ENCODE measurements at regions not wholly inside any gene's neighbourhood (a gene's known extent, or its start where the extent isn't known, plus 50 kb on each side); places are given as distances from the start of the nearest gene placed in this dataset.

DNA sequence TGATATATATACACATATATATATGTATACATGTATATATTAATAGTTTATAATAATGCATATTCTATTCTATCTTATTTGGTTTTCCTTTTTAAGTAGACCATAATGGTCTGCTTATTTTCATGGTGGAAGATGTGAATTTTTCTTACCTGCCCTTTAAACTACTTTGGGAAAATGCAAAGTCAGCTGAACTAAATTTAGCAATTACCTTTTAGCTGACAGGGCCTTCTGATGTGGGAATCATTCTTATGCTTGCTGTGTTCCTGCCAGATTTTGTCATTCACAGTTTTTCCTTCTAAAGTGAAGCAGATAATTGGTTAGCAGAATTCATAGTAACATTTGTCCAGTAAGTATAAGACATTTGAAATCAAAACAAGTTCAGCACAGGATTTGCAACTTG lies 63.2 kb upstream of the SAMSN1 start:
- H3K4me3 Mint-ChIP-seq (ENCODE audit: unreplicated experiment) = no peak overlapping the region
- no peaks in the 10 kb centered on the region for H3K36me3 Mint-ChIP-seq (ENCODE audit: unreplicated experiment)
- no peaks in the 10 kb centered on the region for H3K27me3 Mint-ChIP-seq (ENCODE audit: unreplicated experiment)
- H3K27ac Mint-ChIP-seq (ENCODE audit: unreplicated experiment) = no peak overlapping the region
- H3K4me1 Mint-ChIP-seq (ENCODE audit: low read depth, unreplicated experiment) = no peaks in the 10 kb centered on the region
- DNase-seq = no peak
- TF ChIP-seq, protein P1, sequence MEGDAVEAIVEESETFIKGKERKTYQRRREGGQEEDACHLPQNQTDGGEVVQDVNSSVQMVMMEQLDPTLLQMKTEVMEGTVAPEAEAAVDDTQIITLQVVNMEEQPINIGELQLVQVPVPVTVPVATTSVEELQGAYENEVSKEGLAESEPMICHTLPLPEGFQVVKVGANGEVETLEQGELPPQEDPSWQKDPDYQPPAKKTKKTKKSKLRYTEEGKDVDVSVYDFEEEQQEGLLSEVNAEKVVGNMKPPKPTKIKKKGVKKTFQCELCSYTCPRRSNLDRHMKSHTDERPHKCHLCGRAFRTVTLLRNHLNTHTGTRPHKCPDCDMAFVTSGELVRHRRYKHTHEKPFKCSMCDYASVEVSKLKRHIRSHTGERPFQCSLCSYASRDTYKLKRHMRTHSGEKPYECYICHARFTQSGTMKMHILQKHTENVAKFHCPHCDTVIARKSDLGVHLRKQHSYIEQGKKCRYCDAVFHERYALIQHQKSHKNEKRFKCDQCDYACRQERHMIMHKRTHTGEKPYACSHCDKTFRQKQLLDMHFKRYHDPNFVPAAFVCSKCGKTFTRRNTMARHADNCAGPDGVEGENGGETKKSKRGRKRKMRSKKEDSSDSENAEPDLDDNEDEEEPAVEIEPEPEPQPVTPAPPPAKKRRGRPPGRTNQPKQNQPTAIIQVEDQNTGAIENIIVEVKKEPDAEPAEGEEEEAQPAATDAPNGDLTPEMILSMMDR (IDR thresholded peaks at IDR 0.05; ENCODE audit: partially characterized antibody, unreplicated experiment) = no peak
- H3K9me3 Mint-ChIP-seq (ENCODE audit: unreplicated experiment) = peaks cover 2% of the 10 kb centered on the region

DNA sequence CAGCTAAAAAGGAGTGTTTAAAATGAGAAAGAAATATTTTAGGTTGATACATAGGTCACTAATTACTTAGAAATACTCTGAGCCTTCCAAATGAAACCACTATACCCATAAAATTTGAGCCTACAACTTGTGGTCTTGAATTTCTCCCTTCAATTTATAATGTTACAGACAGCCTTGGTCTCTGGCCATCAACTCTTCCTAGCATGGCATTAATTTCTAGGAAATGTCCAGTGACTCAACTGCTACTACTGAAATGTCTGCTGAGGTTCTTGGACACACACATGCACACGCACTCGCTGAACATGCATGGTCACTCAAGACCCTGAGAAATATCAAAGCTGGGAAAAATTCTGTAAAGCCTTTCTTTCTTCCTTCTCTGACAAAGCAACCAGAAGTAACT lies 61.1 kb upstream of the SAMSN1 start:
- TF ChIP-seq, protein P1 (IDR thresholded peaks at IDR 0.05; ENCODE audit: partially characterized antibody, unreplicated experiment) = no peak
- peaks cover 2% of the 10 kb centered on the region for H3K9me3 Mint-ChIP-seq (ENCODE audit: unreplicated experiment)
- no peak for DNase-seq
- no peaks in the 10 kb centered on the region for H3K27me3 Mint-ChIP-seq (ENCODE audit: unreplicated experiment)
- no peaks in the 10 kb centered on the region for H3K36me3 Mint-ChIP-seq (ENCODE audit: unreplicated experiment)
- no peak overlapping the region for H3K27ac Mint-ChIP-seq (ENCODE audit: unreplicated experiment)
- no peak overlapping the region for H3K4me3 Mint-ChIP-seq (ENCODE audit: unreplicated experiment)
- H3K4me1 Mint-ChIP-seq (ENCODE audit: low read depth, unreplicated experiment) = no peaks in the 10 kb centered on the region

DNA sequence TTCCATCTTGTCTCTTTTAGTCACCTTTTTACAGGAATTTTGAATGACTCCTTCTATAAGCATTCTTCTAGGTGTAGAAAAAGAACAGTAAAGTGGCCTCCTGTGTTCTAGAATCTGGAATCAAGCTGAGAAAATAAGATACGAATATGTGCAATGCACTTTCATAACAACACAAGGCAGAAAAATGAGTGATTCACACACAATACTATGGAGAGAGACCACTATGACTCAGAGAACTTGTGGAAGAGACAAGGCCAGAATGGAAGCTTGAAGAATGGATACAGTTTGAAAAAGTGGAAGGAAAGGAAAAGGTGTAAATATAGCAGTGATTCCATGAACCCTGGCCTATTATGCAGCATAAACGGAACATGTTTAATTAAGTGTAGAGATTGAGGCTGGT lies 57.1 kb upstream of the SAMSN1 start:
- H3K27me3 Mint-ChIP-seq (ENCODE audit: unreplicated experiment) = no peaks in the 10 kb centered on the region
- H3K36me3 Mint-ChIP-seq (ENCODE audit: unreplicated experiment) = no peaks in the 10 kb centered on the region
- no peak overlapping the region for H3K27ac Mint-ChIP-seq (ENCODE audit: unreplicated experiment)
- TF ChIP-seq, protein P1 (IDR thresholded peaks at IDR 0.05; ENCODE audit: partially characterized antibody, unreplicated experiment) = no peak
- no peak for DNase-seq
- H3K4me3 Mint-ChIP-seq (ENCODE audit: unreplicated experiment) = no peak overlapping the region
- no peaks in the 10 kb centered on the region for H3K9me3 Mint-ChIP-seq (ENCODE audit: unreplicated experiment)
- H3K4me1 Mint-ChIP-seq (ENCODE audit: low read depth, unreplicated experiment) = no peaks in the 10 kb centered on the region

DNA sequence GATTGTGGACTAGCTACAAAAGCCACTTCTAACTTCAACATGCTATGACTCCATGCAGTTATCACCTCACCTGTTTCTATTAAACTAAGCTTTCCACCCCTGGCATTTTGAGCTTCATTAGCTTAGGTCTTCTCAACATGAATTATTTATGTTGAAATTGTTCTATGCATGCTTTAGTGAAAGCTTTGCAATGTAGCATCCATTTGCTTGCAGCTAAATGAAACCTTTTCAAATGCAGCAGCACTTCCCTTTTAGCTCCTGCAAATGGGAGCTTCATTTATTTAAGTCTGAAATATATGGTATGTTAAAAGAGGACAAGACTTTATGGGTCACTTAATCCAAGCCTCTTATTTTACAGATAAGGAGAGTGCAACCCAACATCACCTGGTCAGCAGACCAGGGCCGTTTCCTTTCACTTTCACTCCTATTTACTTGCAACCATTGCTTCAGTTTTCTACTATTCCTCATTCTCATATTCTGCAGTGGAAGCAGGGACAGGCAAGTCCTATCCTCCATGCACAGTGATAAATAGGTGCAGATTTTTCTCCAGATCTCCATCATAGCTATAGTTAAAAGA lies 56.4 kb upstream of the SAMSN1 start:
- TF ChIP-seq, protein P1 (IDR thresholded peaks at IDR 0.05; ENCODE audit: partially characterized antibody, unreplicated experiment) = no peak
- no peaks in the 10 kb centered on the region for H3K36me3 Mint-ChIP-seq (ENCODE audit: unreplicated experiment)
- DNase-seq = no peak
- H3K9me3 Mint-ChIP-seq (ENCODE audit: unreplicated experiment) = no peaks in the 10 kb centered on the region
- H3K27ac Mint-ChIP-seq (ENCODE audit: unreplicated experiment) = no peak overlapping the region
- H3K4me3 Mint-ChIP-seq (ENCODE audit: unreplicated experiment) = no peak overlapping the region
- no peaks in the 10 kb centered on the region for H3K4me1 Mint-ChIP-seq (ENCODE audit: low read depth, unreplicated experiment)
- no peaks in the 10 kb centered on the region for H3K27me3 Mint-ChIP-seq (ENCODE audit: unreplicated experiment)

DNA sequence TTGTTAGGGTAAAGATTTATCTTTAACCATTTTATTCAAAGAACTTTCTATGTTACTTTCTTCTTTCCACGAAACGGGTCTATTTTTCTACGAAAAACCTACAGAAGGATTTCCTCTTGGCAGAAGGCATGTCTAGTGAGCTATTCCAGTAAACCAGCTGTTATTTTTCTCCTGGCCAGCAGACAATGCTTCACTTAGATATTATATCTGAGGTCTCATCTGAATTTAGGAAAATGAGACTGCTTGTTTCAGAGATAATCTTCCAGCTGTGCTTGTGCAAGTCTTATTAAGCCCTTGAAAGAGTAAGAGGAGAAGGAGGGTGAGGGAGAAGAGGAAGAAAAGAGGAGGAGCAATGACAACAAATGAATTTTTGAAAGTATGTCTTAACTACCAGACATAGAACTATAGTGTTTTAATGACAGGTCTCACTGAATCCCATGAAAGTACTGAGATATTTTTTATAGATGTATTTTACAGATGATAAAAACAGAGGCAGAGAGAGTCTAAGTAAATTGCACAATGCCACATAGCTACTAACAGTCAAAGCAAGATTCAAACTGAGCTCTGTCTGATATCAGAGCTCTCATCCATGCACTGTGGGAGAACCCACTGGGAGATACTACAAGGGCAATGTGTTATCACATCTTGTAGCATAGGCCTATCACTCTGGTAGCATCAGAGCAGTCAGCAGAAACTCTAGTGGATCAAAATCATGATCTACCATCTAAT lies 54.6 kb upstream of the SAMSN1 start:
- H3K27ac Mint-ChIP-seq (ENCODE audit: unreplicated experiment) = no peak overlapping the region

More for the DNA sequence above, 54.6 kb upstream of the SAMSN1 start:
- TF ChIP-seq, protein P1 (IDR thresholded peaks at IDR 0.05; ENCODE audit: partially characterized antibody, unreplicated experiment) = no peak
- H3K27me3 Mint-ChIP-seq (ENCODE audit: unreplicated experiment) = no peaks in the 10 kb centered on the region
- no peak overlapping the region for H3K4me3 Mint-ChIP-seq (ENCODE audit: unreplicated experiment)
- no peak for DNase-seq
- H3K9me3 Mint-ChIP-seq (ENCODE audit: unreplicated experiment) = no peaks in the 10 kb centered on the region
- no peaks in the 10 kb centered on the region for H3K36me3 Mint-ChIP-seq (ENCODE audit: unreplicated experiment)
- H3K4me1 Mint-ChIP-seq (ENCODE audit: low read depth, unreplicated experiment) = no peaks in the 10 kb centered on the region
